PC-3 (cell line): ENCODE measurements at regions not wholly inside any gene's neighbourhood (a gene's known extent, or its start where the extent isn't known, plus 50 kb on each side); places are given as distances from the start of the nearest gene placed in this dataset.
"Not testable (repeated sequence)": the region's sequence is repeated elsewhere in the genome, so short reads cannot be mapped to it uniquely, and the experiment has no call there.

Experiments
- ATAC-seq: fragments of 200-7000 bp; cut with Tn5 transposase; 2 replicates; pipeline ENCODE4 v1.9.1; 2020; ENCODE audit warnings: mild to moderate bottlenecking, moderate library complexity
- BruUV-seq: library from RNA; stranded (reverse); fragments of 400-500 nt; replicated peaks from 2 replicates; lab custom pipeline; 2021; lab: Mats Ljungman, UMichigan
- CTCF ChIA-PET: fragments of 300-600 bp; sonication (Branson Sonifier 250); formaldehyde crosslinking; loops from one replicate; lab custom pipeline; 2022; ENCODE audit warnings: antibody characterized with exemption; lab: Charles Lee
- POLR2A ChIA-PET: fragments of 300-600 bp; sonication (Branson Sonifier 250); formaldehyde crosslinking; loops from one replicate; lab custom pipeline; 2022; ENCODE audit warnings: antibody characterized with exemption; ENCODE audit not compliant: unreplicated experiment; lab: Charles Lee
- DNase-seq: peaks from one replicate; pipeline ENCODE4 v3.0.0-alpha.2; 2015
- H2AFZ ChIP-seq: fragments of 300-600 bp; sonication (generic); 2 replicates; pipeline ENCODE4 v1.6.0; 2016; ENCODE audit warnings: antibody characterized with exemption, low read length
- H3F3A ChIP-seq: fragments of 300-600 bp; sonication (generic); one replicate; pipeline ENCODE4 v1.6.0; 2017; ENCODE audit warnings: antibody characterized with exemption, low read length, control low read depth, mild to moderate bottlenecking; ENCODE audit not compliant: unreplicated experiment
- H3K27ac ChIP-seq: fragments of 300-600 bp; sonication (generic); 2 replicates; pipeline ENCODE4 v1.5.1; 2016; ENCODE audit warnings: mild to moderate bottlenecking, low read length
- H3K27me3 ChIP-seq: fragments of 300-600 bp; sonication (generic); 2 replicates; pipeline ENCODE4 v1.6.1; 2016; ENCODE audit warnings: low read length, mixed read lengths
- H3K36me3 ChIP-seq: fragments of 300-600 bp; sonication (generic); 2 replicates; pipeline ENCODE4 v1.6.1; 2016; ENCODE audit warnings: low read depth, mixed run types, low read length, mixed read lengths
- H3K4me1 ChIP-seq: fragments of 300-600 bp; sonication (generic); 2 replicates; pipeline ENCODE4 v1.5.1; 2016; ENCODE audit warnings: low read length; ENCODE audit not compliant: insufficient read depth
- H3K4me2 ChIP-seq: fragments of 300-600 bp; sonication (generic); 2 replicates; pipeline ENCODE4 v1.6.0; 2016; ENCODE audit warnings: low read length
- H3K4me3 ChIP-seq: fragments of 300-600 bp; sonication (generic); 2 replicates; pipeline ENCODE4 v1.5.1; 2016; ENCODE audit warnings: mild to moderate bottlenecking, low read length, mixed read lengths
- H3K79me2 ChIP-seq: fragments of 300-600 bp; sonication (generic); 2 replicates; pipeline ENCODE4 v1.6.1; 2017; ENCODE audit warnings: low read length, mixed read lengths
- H3K9ac ChIP-seq: fragments of 300-600 bp; sonication (generic); 2 replicates; pipeline ENCODE4 v1.6.0; 2016; ENCODE audit warnings: mild to moderate bottlenecking, low read length
- H3K9me2 ChIP-seq: fragments of 300-600 bp; sonication (generic); replicated peaks from 2 replicates; pipeline ENCODE4 v1.6.1; 2016; ENCODE audit warnings: mixed run types, low read length, mixed read lengths
- H3K9me3 ChIP-seq: fragments of 300-600 bp; sonication (generic); 2 replicates; pipeline ENCODE4 v1.6.1; 2016; ENCODE audit warnings: low read length, mixed read lengths
- H4K20me1 ChIP-seq: fragments of 300-600 bp; sonication (generic); 2 replicates; pipeline ENCODE4 v1.6.1; 2016; ENCODE audit warnings: low read length, mixed read lengths
- CTCF ChIP-seq: fragments of 300-600 bp; sonication (generic); conservative IDR thresholded peaks from 2 replicates; pipeline ENCODE4 v1.5.1; 2017; ENCODE audit warnings: antibody characterized with exemption, low read depth, mild to moderate bottlenecking, low read length
- EZH2 ChIP-seq: fragments of 300-600 bp; sonication (generic); IDR thresholded peaks from one replicate; pipeline ENCODE4 v1.6.1; 2017; ENCODE audit warnings: antibody characterized with exemption, mild to moderate bottlenecking, low read length; ENCODE audit not compliant: unreplicated experiment
- EZH2phosphoT487 ChIP-seq: fragments of 300-600 bp; sonication (generic); IDR thresholded peaks from 2 replicates; pipeline ENCODE4 v1.6.1; 2018; ENCODE audit warnings: mild to moderate bottlenecking, antibody characterized with exemption, low read length, borderline replicate concordance
- intact Hi-C: fragments of 100-400 bp; cut with micrococcal nuclease; formaldehyde crosslinking; loops from 2 replicates; pipeline ENCODE4 v1.9.0; 2023

- Histone ChIP-seq H3K36me3 (no peaks in the 10 kb centered on the region), H3K9me3 (no peaks in the 10 kb centered on the region), H3K27me3 (no peaks in the 10 kb centered on the region), H3K4me1 (peaks cover 9% of the 10 kb centered on the region; the same call in 1 of the 2 replicates), H3K4me2 (no peak overlapping the region), H3F3A (no peaks in the 10 kb centered on the region), H2AFZ (no peak overlapping the region), H3K9ac (no peak overlapping the region), H3K27ac (peak overlapping the region; percentile 40), H4K20me1 (no peaks in the 10 kb centered on the region), H3K4me3 (no peak overlapping the region), H3K79me2 (no peaks in the 10 kb centered on the region), H3K9me2 (no peaks in the 10 kb centered on the region)
- ChIA-PET POLR2A (no interaction called here), CTCF (no interaction called here)
- no peak for TF ChIP-seq EZH2
- TF ChIP-seq EZH2phosphoT487: no peak
- no peak for TF ChIP-seq CTCF
- ATAC-seq (peak; percentile 90), DNase-seq (peak; percentile 62)
- no TSS peak for BruUV-seq
- intact Hi-C loops: no loop called here
These were observed 214.8 kb downstream of the TXNL1 start for GRCh38 chr18:56423626-56424025.

GRCh38 chr18:56421647-56422046, 216.7 kb downstream of the TXNL1 start:
- Histone ChIP-seq H3K4me3 (no peak overlapping the region), H3K27ac (no peak overlapping the region), H3K36me3 (no peaks in the 10 kb centered on the region), H3K4me2 (no peak overlapping the region), H3K9me2 (no peaks in the 10 kb centered on the region), H3K27me3 (no peaks in the 10 kb centered on the region), H3K9me3 (no peaks in the 10 kb centered on the region), H3F3A (no peaks in the 10 kb centered on the region), H3K9ac (no peak overlapping the region), H4K20me1 (no peaks in the 10 kb centered on the region), H2AFZ (no peak overlapping the region), H3K79me2 (no peaks in the 10 kb centered on the region), H3K4me1 (peaks cover 9% of the 10 kb centered on the region; the same call in 1 of the 2 replicates)
- CTCF ChIA-PET: no interaction called here
- no peak for TF ChIP-seq EZH2
- TF ChIP-seq EZH2phosphoT487: no peak
- no peak for TF ChIP-seq CTCF
- POLR2A ChIA-PET: no interaction called here
- no peak for ATAC-seq
- intact Hi-C loops: no loop called here
- DNase-seq: no peak
- BruUV-seq: no TSS peak

GRCh38 chr18:56420868-56421267, 217.5 kb downstream of the TXNL1 start:
- ATAC-seq, DNase-seq, H3K4me3 ChIP-seq, H4K20me1 ChIP-seq, BruUV-seq, CTCF ChIA-PET, H3K9me3 ChIP-seq, H3K9me2 ChIP-seq, H2AFZ ChIP-seq, H3K27me3 ChIP-seq, intact Hi-C loops, H3F3A ChIP-seq, H3K4me2 ChIP-seq, H3K36me3 ChIP-seq, POLR2A ChIA-PET, H3K9ac ChIP-seq, H3K79me2 ChIP-seq, H3K27ac ChIP-seq, H3K4me1 ChIP-seq: not testable (repeated sequence)
